Mammary epithelial cell (primary cell): ENCODE measurements at regions not wholly inside any gene's neighbourhood (a gene's known extent, or its start where the extent isn't known, plus 50 kb on each side); places are given as distances from the start of the nearest gene placed in this dataset.

Source experiments
- CTCF ChIP-seq, 2 donors: IDR thresholded peaks in 1 of 2; conservative IDR thresholded peaks in 1 of 2; 2 replicates each; pipeline ENCODE4 v1.5.1; 2011 to 2012; ENCODE audit warnings: inconsistent platforms in 2 of 2, low read length in 2 of 2, mild to moderate bottlenecking in 2 of 2, control low read depth in 1 of 2, low read depth in 1 of 2; ENCODE audit not compliant: insufficient read depth in 1 of 2; ENCODE audit errors: extremely low read depth in 1 of 2
- EZH2 ChIP-seq: IDR thresholded peaks from 2 replicates; pipeline ENCODE4 v1.6.1; 2012; ENCODE audit warnings: low read length, inconsistent platforms, borderline replicate concordance

GRCh38 chrX:124594017-124594651 lies 247.8 kb downstream of the SH2D1A start:
- TF ChIP-seq EZH2 (no peak), CTCF (conservative IDR thresholded peaks at IDR 0.05 in 1 of 2, IDR thresholded peaks at IDR 0.05 in 1 of 2; ENCODE audit: extremely low read depth in 1 of 2, insufficient read depth in 1 of 2, low read depth in 1 of 2, low read length in 2 of 2) (no peak)
